ENCODE measurements at regions not wholly inside any gene's neighbourhood (a gene's known extent, or its start where the extent isn't known, plus 50 kb on each side); places are given as distances from the start of the nearest gene placed in this dataset.

DNA sequence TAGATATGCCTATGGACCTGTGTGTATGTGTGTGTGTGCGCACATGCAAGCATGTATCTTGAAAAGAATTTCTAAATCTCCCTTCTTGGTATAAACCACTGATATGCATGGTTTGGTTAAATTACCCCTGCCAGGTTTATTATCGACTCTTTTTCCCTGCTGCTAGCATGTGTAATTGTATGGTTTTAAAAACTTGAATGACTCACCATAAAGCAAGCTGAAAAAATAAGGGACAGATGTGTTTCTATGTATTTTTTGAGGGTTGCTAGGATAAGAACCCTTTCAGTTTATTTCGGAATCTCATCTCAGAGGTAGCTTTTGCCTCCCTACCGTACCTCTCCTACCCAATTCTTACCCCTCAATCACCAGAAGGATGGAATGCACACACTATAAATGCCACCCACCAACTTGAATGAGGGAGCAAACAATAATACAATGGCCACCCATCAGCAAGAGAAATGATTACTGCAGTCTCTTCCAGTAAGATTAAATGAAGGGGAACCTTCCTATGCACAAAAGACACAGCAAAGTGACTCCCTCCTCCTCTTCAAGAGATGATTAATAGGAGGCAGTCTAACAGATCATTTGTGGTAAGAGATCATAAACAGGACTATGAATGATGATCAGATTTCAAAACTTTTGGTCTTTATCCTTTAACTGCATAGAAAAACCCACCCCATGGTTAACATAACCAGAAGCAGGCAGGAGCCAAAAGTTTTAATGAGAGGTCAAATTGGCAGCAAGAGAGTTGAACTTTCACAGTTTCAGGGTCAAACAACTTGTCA, 357.2 kb downstream of the SATB2 start:
- TF ChIP-seq CTCF (IDR thresholded peaks at IDR 0.05): no peak
- H3K4me1 ChIP-seq: no peaks in the 10 kb centered on the region

GRCh38 chr2:199092419-199092818, 365.3 kb downstream of the SATB2 start:
- intact Hi-C loops (cut with DNase I; ENCODE audit: low total_unique reads): no loop called here
- no peak overlapping the region for H3K27ac ChIP-seq
- no peaks in the 10 kb centered on the region for H3K36me3 ChIP-seq
- no peak overlapping the region for H3K4me3 ChIP-seq
- DNase-seq: no peak
- TF ChIP-seq CTCF (IDR thresholded peaks at IDR 0.05): no peak
- no peaks in the 10 kb centered on the region for H3K4me1 ChIP-seq
- no peaks in the 10 kb centered on the region for H3K9me3 ChIP-seq
- H3K27me3 ChIP-seq: no peaks in the 10 kb centered on the region

More for the DNA sequence above, 357.2 kb downstream of the SATB2 start:
- no peak overlapping the region for H3K27ac ChIP-seq
- no peaks in the 10 kb centered on the region for H3K9me3 ChIP-seq
- DNase-seq: no peak
- no peaks in the 10 kb centered on the region for H3K36me3 ChIP-seq
- H3K4me3 ChIP-seq: no peak overlapping the region
- no peaks in the 10 kb centered on the region for H3K27me3 ChIP-seq
- intact Hi-C loops (cut with DNase I; ENCODE audit: low total_unique reads): no loop called here

- Histone ChIP-seq H3K27me3 (no peaks in the 10 kb centered on the region), H3K27ac (no peak overlapping the region), H3K36me3 (no peaks in the 10 kb centered on the region), H3K9me3 (no peaks in the 10 kb centered on the region), H3K4me3 (no peak overlapping the region), H3K4me1 (no peaks in the 10 kb centered on the region)
- intact Hi-C loops (cut with DNase I; ENCODE audit: low total_unique reads): no loop called here
- TF ChIP-seq CTCF (IDR thresholded peaks at IDR 0.05): no peak
- DNase-seq: no peak
These were observed 372.5 kb downstream of the SATB2 start for GRCh38 chr2:199085261-199085660.

DNA sequence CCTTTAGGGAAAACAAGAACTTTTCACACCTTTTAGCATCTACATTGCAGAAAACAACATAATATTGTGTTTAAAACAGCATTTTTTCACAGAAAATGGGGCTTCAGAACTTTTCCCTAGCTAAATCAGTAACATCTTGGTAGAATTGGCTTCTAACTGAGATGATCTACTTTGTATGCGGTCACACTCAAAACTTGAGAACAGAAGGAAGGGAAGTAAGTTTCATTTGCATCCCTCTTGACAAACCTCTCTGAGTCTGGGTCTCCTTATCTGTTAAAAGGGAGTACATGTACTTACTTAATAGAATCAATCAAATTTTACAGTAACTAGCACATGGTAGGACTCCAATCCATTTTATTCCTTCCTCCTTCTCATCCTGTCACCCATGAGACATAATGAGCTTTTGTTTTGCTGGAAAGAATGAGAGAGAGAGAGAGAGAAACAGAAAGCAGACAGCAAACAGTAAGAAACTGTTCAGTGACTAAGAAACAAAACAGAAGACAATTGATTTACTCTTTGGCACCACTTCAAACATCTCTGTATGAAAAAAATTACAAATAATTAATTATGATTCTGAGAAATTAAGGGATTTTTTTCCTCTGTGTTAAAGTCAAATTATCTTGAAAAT, 387.3 kb downstream of the SATB2 start:
- no peaks in the 10 kb centered on the region for H3K27me3 ChIP-seq
- no peaks in the 10 kb centered on the region for H3K36me3 ChIP-seq
- DNase-seq: no peak
- no peak for TF ChIP-seq CTCF (IDR thresholded peaks at IDR 0.05)
- H3K4me3 ChIP-seq: no peak overlapping the region
- intact Hi-C loops (cut with DNase I; ENCODE audit: low total_unique reads): no loop called here
- H3K27ac ChIP-seq: no peak overlapping the region
- no peaks in the 10 kb centered on the region for H3K4me1 ChIP-seq
- H3K9me3 ChIP-seq: no peaks in the 10 kb centered on the region

- no peak for DNase-seq
- no peak overlapping the region for H3K4me3 ChIP-seq
- no peaks in the 10 kb centered on the region for H3K27me3 ChIP-seq
- peaks cover 0 to 24% (median 0%) of the 10 kb centered on the region in 3 donors for H3K9me3 ChIP-seq
- H3K4me1 ChIP-seq: no peaks in the 10 kb centered on the region
- H3K36me3 ChIP-seq: no peaks in the 10 kb centered on the region
- intact Hi-C loops (cut with DNase I; ENCODE audit: low total_unique reads): no loop called here
- TF ChIP-seq CTCF (IDR thresholded peaks at IDR 0.05): no peak
- H3K27ac ChIP-seq: no peak overlapping the region
These were observed 393.5 kb downstream of the SATB2 start for GRCh38 chr2:199064201-199064600.
